ENCODE measurements at regions not wholly inside any gene's neighbourhood (a gene's known extent, or its start where the extent isn't known, plus 50 kb on each side); places are given as distances from the start of the nearest gene placed in this dataset.

DNA sequence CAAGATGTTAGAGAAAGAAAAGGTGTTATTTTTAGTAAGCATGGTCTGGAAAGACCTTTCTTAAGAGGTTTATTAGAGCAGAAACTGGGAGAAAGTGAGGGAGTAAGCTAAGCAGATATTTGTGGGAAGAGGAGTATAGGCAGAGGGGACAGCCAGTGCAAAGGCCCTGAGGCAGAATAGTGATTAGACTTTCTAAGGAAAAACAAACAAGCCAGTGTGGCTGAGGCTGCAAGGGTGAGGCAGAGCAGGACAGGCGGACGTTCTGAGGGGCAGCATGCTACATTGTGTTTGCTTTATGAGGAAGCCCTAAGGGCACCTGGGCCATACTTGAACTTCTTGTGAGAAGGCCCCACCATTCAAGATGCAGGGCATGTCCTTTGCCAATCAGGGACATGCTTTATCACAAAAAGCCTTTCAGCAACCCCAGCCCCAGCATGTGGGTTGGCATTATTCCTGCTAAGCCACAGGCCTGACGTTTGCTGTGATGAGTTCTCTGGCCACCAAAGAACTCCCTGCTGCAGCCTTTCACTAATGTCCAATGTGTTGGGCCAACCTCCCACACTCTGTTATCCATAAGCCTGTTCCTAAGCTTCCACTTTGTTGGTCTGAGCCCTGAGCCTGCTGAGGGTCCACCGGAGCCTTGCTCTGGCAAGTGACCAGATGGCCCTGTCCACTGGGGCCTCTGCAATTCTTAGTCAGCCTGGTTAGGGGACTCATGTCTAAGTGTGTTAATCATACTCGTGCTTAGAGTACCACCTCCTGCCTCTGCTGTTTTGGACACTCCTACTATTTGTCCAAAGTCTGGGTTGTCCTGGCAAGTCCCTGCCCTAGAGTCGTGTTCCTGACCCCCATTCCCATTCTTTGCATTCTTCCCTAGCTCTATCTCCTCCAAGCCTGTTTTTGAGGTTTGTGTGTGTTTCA lies 209.9 kb upstream of the CTNNB1 start:
- Histone ChIP-seq H3K9me3 (no peaks in the 10 kb centered on the region), H3K4me1 (no peaks in the 10 kb centered on the region), H3K4me3 (no peak overlapping the region), H3K27me3 (no peaks in the 10 kb centered on the region), H3K27ac (no peak overlapping the region), H3K36me3 (no peaks in the 10 kb centered on the region)
- no peak for DNase-seq (ENCODE audit: low spot score)
- no peak for TF ChIP-seq CTCF (IDR thresholded peaks at IDR 0.05)

GRCh38 chr3:40990062-40990456 lies 209.2 kb upstream of the CTNNB1 start:
- Histone ChIP-seq H3K4me1 (no peaks in the 10 kb centered on the region), H3K27ac (no peak overlapping the region), H3K9me3 (no peaks in the 10 kb centered on the region), H3K36me3 (no peaks in the 10 kb centered on the region), H3K27me3 (no peaks in the 10 kb centered on the region), H3K4me3 (no peak overlapping the region)
- DNase-seq (ENCODE audit: low spot score): no peak
- TF ChIP-seq CTCF (IDR thresholded peaks at IDR 0.05): no peak

- Histone ChIP-seq H3K4me1 (peaks cover 0 to 10% of the 10 kb centered on the region in 2 donors), H3K9me3 (no peaks in the 10 kb centered on the region), H3K4me3 (no peak overlapping the region), H3K27me3 (no peaks in the 10 kb centered on the region), H3K36me3 (no peaks in the 10 kb centered on the region), H3K27ac (no peak overlapping the region)
- TF ChIP-seq CTCF (IDR thresholded peaks at IDR 0.05): no peak
- DNase-seq (ENCODE audit: low spot score): no peak
Measured at GRCh38 chr3:40992023-40992422, 207.3 kb upstream of the CTNNB1 start.

- no peak for DNase-seq (ENCODE audit: low spot score)
- Histone ChIP-seq H3K4me1 (peaks cover 0 to 10% of the 10 kb centered on the region in 2 donors), H3K27ac (no peak overlapping the region), H3K4me3 (no peak overlapping the region), H3K9me3 (no peaks in the 10 kb centered on the region), H3K27me3 (no peaks in the 10 kb centered on the region), H3K36me3 (no peaks in the 10 kb centered on the region)
- TF ChIP-seq CTCF (IDR thresholded peaks at IDR 0.05): no peak
Measured at GRCh38 chr3:40994611-40995010, 204.7 kb upstream of the CTNNB1 start.

GRCh38 chr3:40995271-40995670 lies 204.0 kb upstream of the CTNNB1 start:
- no peak for DNase-seq (ENCODE audit: low spot score)
- TF ChIP-seq CTCF (IDR thresholded peaks at IDR 0.05): no peak

More at GRCh38 chr3:40995271-40995670, 204.0 kb upstream of the CTNNB1 start:
- peaks cover 0 to 12% of the 10 kb centered on the region in 2 donors for H3K4me1 ChIP-seq
- H3K27ac ChIP-seq: no peak overlapping the region
- H3K27me3 ChIP-seq: no peaks in the 10 kb centered on the region
- no peak overlapping the region for H3K4me3 ChIP-seq
- H3K36me3 ChIP-seq: no peaks in the 10 kb centered on the region
- H3K9me3 ChIP-seq: no peaks in the 10 kb centered on the region

Data from right atrium auricular region (tissue), 2 donors.